Aorta (tissue), 5 donors: ENCODE measurements at regions not wholly inside any gene's neighbourhood (a gene's known extent, or its start where the extent isn't known, plus 50 kb on each side); places are given as distances from the start of the nearest gene placed in this dataset.

Experiments
- ATAC-seq: fragments of 200-7000 bp; cut with Tn5 transposase; one replicate; pipeline ENCODE4 v1.9.1; 2022; ENCODE audit warnings: moderate library complexity; ENCODE audit not compliant: low FRiP score
- DNase-seq, 2 donors: peaks; one replicate each; pipeline ENCODE4 v3.0.0-alpha.2; 2020
- H3K27ac ChIP-seq, 2 donors: one replicate each; pipeline ENCODE4 v1.5.1; 2013; ENCODE audit warnings: low read length in 2 of 2, mild to moderate bottlenecking in 2 of 2, moderate library complexity in 2 of 2, control low read depth in 1 of 2, inconsistent platforms in 1 of 2, low read depth in 1 of 2
- H3K27me3 ChIP-seq, 2 donors: one replicate each; pipeline ENCODE4 v1.6.1; 2013; ENCODE audit warnings: control low read depth in 1 of 2, low read length in 1 of 2, mild to moderate bottlenecking in 1 of 2, moderate library complexity in 1 of 2; ENCODE audit not compliant: insufficient read depth in 2 of 2, control insufficient read depth in 1 of 2
- H3K36me3 ChIP-seq, 2 donors: one replicate each; pipeline ENCODE4 v1.6.1; 2013; ENCODE audit warnings: control low read depth in 1 of 2, low read length in 1 of 2, mild to moderate bottlenecking in 1 of 2; ENCODE audit not compliant: insufficient read depth in 2 of 2, control insufficient read depth in 1 of 2
- H3K4me1 ChIP-seq, 2 donors: one replicate each; pipeline ENCODE4 v1.6.1; 2013; ENCODE audit warnings: low read length in 2 of 2, control low read depth in 1 of 2, mild to moderate bottlenecking in 1 of 2, moderate library complexity in 1 of 2; ENCODE audit not compliant: insufficient read depth in 2 of 2, control insufficient read depth in 1 of 2
- H3K4me3 ChIP-seq, 2 donors: one replicate each; pipeline ENCODE4 v1.5.1; 2013; ENCODE audit warnings: low read length in 2 of 2, control low read depth in 1 of 2, mild to moderate bottlenecking in 1 of 2
- H3K9me3 ChIP-seq: one replicate; pipeline ENCODE4 v1.6.1; 2013; ENCODE audit warnings: mild to moderate bottlenecking, low read length; ENCODE audit not compliant: control insufficient read depth
- WGBS, 2 donors: extraction: QIAGEN DNeasy Blood & Tissue Kit; methylation state at CpG; one replicate each; pipeline ENCODE4 v1.1.7; 2013; 5-methylcytosine and 5-hydroxymethylcytosine counted together
- intact Hi-C, 2 donors: fragments of 100-400 bp; cut with DNase I; formaldehyde crosslinking; loops; one replicate each; pipeline versions ENCODE4 v1.14.2 to v1.15.0; 2022
- donor health status: healthy with polysubstance abuse.
- donor health status: Bipolar disorder and iron deficiency.
- donor health status: DM: no; HTN: no; CAD: no.
- donor health status: DM: no; HTN: no; CAD: no.
- donor health status: DM: yes; HTN: yes; CAD: no.

GRCh38 chr13:22218797-22219196, 547.9 kb downstream of the FGF9 start:
- DNase-seq (no peak), ATAC-seq (peak; percentile 49)
- Histone ChIP-seq H3K4me1 (no peaks in the 10 kb centered on the region), H3K27ac (no peak overlapping the region), H3K36me3 (no peaks in the 10 kb centered on the region), H3K4me3 (no peak overlapping the region), H3K9me3 (no peaks in the 10 kb centered on the region), H3K27me3 (no peaks in the 10 kb centered on the region)
- 1 to 5% methylated on average over 4 of the region's 4 CpGs for WGBS, 2 donors
- intact Hi-C loops, result no loop called here

- no peak for DNase-seq
- Histone ChIP-seq H3K4me3 (no peak overlapping the region), H3K4me1 (no peaks in the 10 kb centered on the region), H3K27me3 (no peaks in the 10 kb centered on the region), H3K27ac (no peak overlapping the region), H3K9me3 (no peaks in the 10 kb centered on the region), H3K36me3 (no peaks in the 10 kb centered on the region)
- no peak for ATAC-seq
- intact Hi-C loops, result no loop called here
- WGBS, 2 donors, result 93 to 97% methylated on average over 2 of the region's 2 CpGs
These were observed 548.8 kb downstream of the FGF9 start for GRCh38 chr13:22219709-22220108.

GRCh38 chr13:22220151-22221135, 549.6 kb downstream of the FGF9 start:
- H3K27me3 ChIP-seq, result no peaks in the 10 kb centered on the region
- no peak for DNase-seq
- 88 to 90% methylated on average over 17 of the region's 17 CpGs for WGBS, 2 donors
- no peak overlapping the region for H3K27ac ChIP-seq
- intact Hi-C loops, result no loop called here
- no peaks in the 10 kb centered on the region for H3K36me3 ChIP-seq
- no peak for ATAC-seq
- H3K9me3 ChIP-seq, result no peaks in the 10 kb centered on the region
- H3K4me1 ChIP-seq, result no peaks in the 10 kb centered on the region
- no peak overlapping the region for H3K4me3 ChIP-seq

- H3K9me3 ChIP-seq, result no peaks in the 10 kb centered on the region
These were observed 552.5 kb downstream of the FGF9 start for GRCh38 chr13:22223411-22223810.

GRCh38 chr13:22226086-22226485, 555.2 kb downstream of the FGF9 start:
- WGBS, 2 donors, result 29 to 35% methylated on average over 4 of the region's 4 CpGs
- intact Hi-C loops, result no loop called here
- Histone ChIP-seq H3K4me3 (no peak overlapping the region), H3K36me3 (no peaks in the 10 kb centered on the region), H3K27me3 (no peaks in the 10 kb centered on the region), H3K9me3 (no peaks in the 10 kb centered on the region), H3K4me1 (no peaks in the 10 kb centered on the region), H3K27ac (no peak overlapping the region)
- ATAC-seq (no peak), DNase-seq (no peak)

More at GRCh38 chr13:22223411-22223810, 552.5 kb downstream of the FGF9 start:
- Histone ChIP-seq H3K4me1 (no peaks in the 10 kb centered on the region), H3K27me3 (no peaks in the 10 kb centered on the region), H3K4me3 (no peak overlapping the region), H3K36me3 (no peaks in the 10 kb centered on the region), H3K27ac (no peak overlapping the region)
- DNase-seq (no peak), ATAC-seq (no peak)
- intact Hi-C loops, result no loop called here
- 89 to 93% methylated on average over 8 of the region's 8 CpGs for WGBS, 2 donors

GRCh38 chr13:22227895-22228294, 557.0 kb downstream of the FGF9 start:
- intact Hi-C loops, result no loop called here
- ATAC-seq, result no peak
- Histone ChIP-seq H3K36me3 (no peaks in the 10 kb centered on the region), H3K4me1 (no peaks in the 10 kb centered on the region), H3K27me3 (no peaks in the 10 kb centered on the region), H3K27ac (no peak overlapping the region), H3K4me3 (no peak overlapping the region), H3K9me3 (no peaks in the 10 kb centered on the region)
- no peak for DNase-seq
- 89 to 93% methylated on average over 2 of the region's 2 CpGs for WGBS, 2 donors

GRCh38 chr13:22229916-22230315, 559.0 kb downstream of the FGF9 start:
- no peak for DNase-seq
- no peaks in the 10 kb centered on the region for H3K27me3 ChIP-seq

GRCh38 chr13:22232186-22232585, 561.3 kb downstream of the FGF9 start:
- intact Hi-C loops, result no loop called here
- Histone ChIP-seq H3K36me3 (no peaks in the 10 kb centered on the region), H3K4me1 (no peaks in the 10 kb centered on the region), H3K27me3 (no peaks in the 10 kb centered on the region), H3K9me3 (no peaks in the 10 kb centered on the region), H3K27ac (no peak overlapping the region), H3K4me3 (no peak overlapping the region)
- 82 to 87% methylated on average over 3 of the region's 3 CpGs for WGBS, 2 donors
- ATAC-seq (no peak), DNase-seq (no peak)

More at GRCh38 chr13:22229916-22230315, 559.0 kb downstream of the FGF9 start:
- WGBS, 2 donors, result 90 to 93% methylated on average over 5 of the region's 5 CpGs
- no peaks in the 10 kb centered on the region for H3K9me3 ChIP-seq
- intact Hi-C loops, result no loop called here
- no peaks in the 10 kb centered on the region for H3K4me1 ChIP-seq
- no peak overlapping the region for H3K4me3 ChIP-seq
- no peak for ATAC-seq
- no peak overlapping the region for H3K27ac ChIP-seq
- no peaks in the 10 kb centered on the region for H3K36me3 ChIP-seq
